ENCODE measurements at regions not wholly inside any gene's neighbourhood (a gene's known extent, or its start where the extent isn't known, plus 50 kb on each side); places are given as distances from the start of the nearest gene placed in this dataset.

DNA sequence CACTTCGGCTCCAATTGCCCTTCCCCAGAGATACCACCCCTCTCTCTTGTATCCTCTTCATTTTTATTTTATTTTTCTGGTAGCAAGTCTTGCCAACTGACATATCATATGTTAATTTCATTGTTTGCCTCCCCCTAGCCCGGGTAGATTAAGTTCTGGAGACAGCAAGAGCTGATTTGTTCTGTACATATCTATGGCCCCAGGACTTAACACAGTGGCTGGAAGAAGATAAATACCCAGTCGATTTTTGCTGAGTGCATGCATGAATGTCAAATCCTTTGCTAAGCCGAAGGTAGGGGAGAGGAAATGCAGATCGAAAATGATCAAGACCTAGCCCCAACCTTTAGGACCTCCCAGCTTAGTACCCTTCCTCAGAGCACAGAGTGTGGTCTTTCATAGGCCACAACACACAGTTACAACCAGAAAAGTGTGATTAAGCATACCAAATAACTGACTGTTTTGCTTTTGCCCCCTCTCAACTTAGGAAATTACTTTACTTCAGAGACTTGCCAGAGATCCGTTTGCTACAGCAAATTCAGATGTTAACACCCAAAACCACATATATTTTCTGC, 58.7 kb upstream of the KLF3 start:
- Histone ChIP-seq H3K4me3 (ENCODE audit: low read depth, low read length) (no peak overlapping the region), H3K27me3 (ENCODE audit: control insufficient read depth, insufficient read depth, low read length) (no peaks in the 10 kb centered on the region), H3K4me1 (peaks cover 17% of the 10 kb centered on the region), H3K36me3 (ENCODE audit: control insufficient read depth, insufficient read depth, low read length) (no peaks in the 10 kb centered on the region), H3K4me2 (ENCODE audit: low read length) (peak overlapping the region; percentile 50), H3K9me3 (ENCODE audit: control insufficient read depth, low read length) (no peaks in the 10 kb centered on the region), H2AFZ (peak overlapping the region; percentile 66), H3K79me2 (no peaks in the 10 kb centered on the region), H3K9ac (no peak overlapping the region), H3K27ac (peak overlapping the region; percentile 83)
- TF ChIP-seq, protein P1, sequence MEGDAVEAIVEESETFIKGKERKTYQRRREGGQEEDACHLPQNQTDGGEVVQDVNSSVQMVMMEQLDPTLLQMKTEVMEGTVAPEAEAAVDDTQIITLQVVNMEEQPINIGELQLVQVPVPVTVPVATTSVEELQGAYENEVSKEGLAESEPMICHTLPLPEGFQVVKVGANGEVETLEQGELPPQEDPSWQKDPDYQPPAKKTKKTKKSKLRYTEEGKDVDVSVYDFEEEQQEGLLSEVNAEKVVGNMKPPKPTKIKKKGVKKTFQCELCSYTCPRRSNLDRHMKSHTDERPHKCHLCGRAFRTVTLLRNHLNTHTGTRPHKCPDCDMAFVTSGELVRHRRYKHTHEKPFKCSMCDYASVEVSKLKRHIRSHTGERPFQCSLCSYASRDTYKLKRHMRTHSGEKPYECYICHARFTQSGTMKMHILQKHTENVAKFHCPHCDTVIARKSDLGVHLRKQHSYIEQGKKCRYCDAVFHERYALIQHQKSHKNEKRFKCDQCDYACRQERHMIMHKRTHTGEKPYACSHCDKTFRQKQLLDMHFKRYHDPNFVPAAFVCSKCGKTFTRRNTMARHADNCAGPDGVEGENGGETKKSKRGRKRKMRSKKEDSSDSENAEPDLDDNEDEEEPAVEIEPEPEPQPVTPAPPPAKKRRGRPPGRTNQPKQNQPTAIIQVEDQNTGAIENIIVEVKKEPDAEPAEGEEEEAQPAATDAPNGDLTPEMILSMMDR (IDR thresholded peaks at IDR 0.05) = no peak

DNA sequence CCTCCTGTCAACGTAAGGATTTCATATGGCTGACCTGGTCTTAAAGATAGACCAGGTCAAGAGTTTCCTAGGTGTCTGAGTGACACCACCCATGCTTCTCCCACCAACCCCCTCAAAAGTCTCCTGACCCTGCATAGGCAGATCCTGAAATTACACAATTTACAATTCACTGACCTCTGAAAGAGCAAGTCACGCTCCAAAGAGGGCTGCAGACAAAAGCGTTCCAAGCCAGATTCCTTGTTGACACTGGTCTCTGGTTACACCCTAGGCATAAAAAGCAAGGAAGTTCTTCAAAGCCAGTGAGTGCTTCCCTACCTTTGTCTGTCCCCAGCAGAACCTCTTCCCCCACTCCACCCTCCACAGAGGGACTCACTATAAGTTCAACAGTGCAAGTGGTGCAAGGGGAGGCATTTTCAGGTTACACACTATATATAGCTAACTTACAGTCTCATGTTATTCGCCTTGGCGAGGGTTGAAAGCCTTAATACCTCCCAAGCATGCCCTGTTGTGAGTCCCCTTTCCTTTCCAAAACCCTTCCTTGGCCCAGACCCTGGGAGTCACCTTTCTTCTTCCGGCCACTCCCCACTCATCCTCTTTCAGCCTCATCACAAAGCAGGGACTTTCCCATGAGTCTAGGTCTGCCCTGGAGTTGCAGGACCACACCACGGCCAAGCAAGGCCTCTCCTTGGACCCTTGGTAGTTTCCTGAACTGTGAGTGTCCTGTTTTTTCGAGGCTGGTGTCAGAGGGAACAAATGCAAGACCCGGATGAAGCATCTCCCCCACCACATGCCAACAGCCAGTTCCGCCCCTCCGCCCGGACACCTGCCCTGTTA, 58.0 kb upstream of the KLF3 start:
- no peaks in the 10 kb centered on the region for H3K9me3 ChIP-seq (ENCODE audit: control insufficient read depth, low read length)
- H3K27me3 ChIP-seq (ENCODE audit: control insufficient read depth, insufficient read depth, low read length) = no peaks in the 10 kb centered on the region
- H3K4me1 ChIP-seq = peaks cover 18% of the 10 kb centered on the region
- no peaks in the 10 kb centered on the region for H3K79me2 ChIP-seq
- H2AFZ ChIP-seq = peak overlapping the region; percentile 66
- H3K36me3 ChIP-seq (ENCODE audit: control insufficient read depth, insufficient read depth, low read length) = no peaks in the 10 kb centered on the region
- peak overlapping the region; percentile 83 for H3K27ac ChIP-seq
- no peak overlapping the region for H3K4me3 ChIP-seq (ENCODE audit: low read depth, low read length)
- H3K4me2 ChIP-seq (ENCODE audit: low read length) = peak overlapping the region; percentile 50
- TF ChIP-seq, protein P1 (IDR thresholded peaks at IDR 0.05) = no peak
- H3K9ac ChIP-seq = no peak overlapping the region

DNA sequence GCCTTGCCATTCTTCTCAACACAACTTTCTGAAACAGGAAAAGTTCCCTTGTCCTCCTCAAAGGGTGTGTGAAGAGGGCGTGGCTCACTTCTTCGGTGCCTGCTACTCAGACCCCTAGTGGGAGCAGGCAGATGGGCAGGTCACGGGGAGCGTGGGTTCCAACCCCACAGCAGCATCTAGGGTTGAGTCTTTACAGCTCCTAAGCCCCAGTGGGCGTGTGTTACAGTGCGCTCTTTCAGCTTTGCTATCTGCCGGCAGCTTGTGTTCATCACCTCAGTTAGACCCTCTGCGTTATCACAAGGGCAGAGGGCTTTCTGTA, 57.5 kb upstream of the KLF3 start:
- no peak overlapping the region for H3K4me2 ChIP-seq (ENCODE audit: low read length)
- H3K79me2 ChIP-seq = no peaks in the 10 kb centered on the region
- peak overlapping the region; percentile 83 for H3K27ac ChIP-seq
- TF ChIP-seq, protein P1 (IDR thresholded peaks at IDR 0.05) = no peak
- H3K4me1 ChIP-seq = peaks cover 18% of the 10 kb centered on the region
- H3K9me3 ChIP-seq (ENCODE audit: control insufficient read depth, low read length) = no peaks in the 10 kb centered on the region
- H2AFZ ChIP-seq = no peak overlapping the region
- H3K9ac ChIP-seq = no peak overlapping the region
- H3K4me3 ChIP-seq (ENCODE audit: low read depth, low read length) = no peak overlapping the region
- no peaks in the 10 kb centered on the region for H3K27me3 ChIP-seq (ENCODE audit: control insufficient read depth, insufficient read depth, low read length)
- no peaks in the 10 kb centered on the region for H3K36me3 ChIP-seq (ENCODE audit: control insufficient read depth, insufficient read depth, low read length)

GRCh38 chr4:38609614-38610013, 54.4 kb upstream of the KLF3 start:
- H3K27ac ChIP-seq = no peak overlapping the region
- no peaks in the 10 kb centered on the region for H3K79me2 ChIP-seq
- no peak overlapping the region for H2AFZ ChIP-seq
- no peaks in the 10 kb centered on the region for H3K9me3 ChIP-seq (ENCODE audit: control insufficient read depth, low read length)
- TF ChIP-seq, protein P1 (IDR thresholded peaks at IDR 0.05) = no peak
- no peak overlapping the region for H3K9ac ChIP-seq
- no peaks in the 10 kb centered on the region for H3K27me3 ChIP-seq (ENCODE audit: control insufficient read depth, insufficient read depth, low read length)
- no peak overlapping the region for H3K4me2 ChIP-seq (ENCODE audit: low read length)
- no peak overlapping the region for H3K4me3 ChIP-seq (ENCODE audit: low read depth, low read length)
- H3K36me3 ChIP-seq (ENCODE audit: control insufficient read depth, insufficient read depth, low read length) = no peaks in the 10 kb centered on the region
- H3K4me1 ChIP-seq = peaks cover 18% of the 10 kb centered on the region

DNA sequence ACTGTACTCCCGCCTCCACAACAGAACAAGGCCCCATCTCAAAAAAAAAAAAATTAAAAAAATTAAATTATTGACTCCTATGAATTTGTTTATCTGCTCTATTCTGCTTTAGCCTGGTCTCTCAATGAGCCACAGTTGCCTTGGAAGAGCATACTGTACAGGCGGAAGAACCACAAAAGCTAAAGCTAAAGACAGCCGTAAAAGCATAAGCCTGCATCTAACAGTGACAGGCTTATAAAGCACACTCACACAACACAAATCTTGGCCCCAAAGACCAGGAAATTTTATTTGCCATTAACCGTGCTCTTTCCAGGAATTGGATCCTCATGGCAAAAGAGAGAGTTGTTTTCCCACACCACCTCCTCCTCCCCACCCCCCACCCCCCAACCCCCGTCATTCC, 53.5 kb upstream of the KLF3 start:
- Histone ChIP-seq H2AFZ (no peak overlapping the region), H3K9ac (no peak overlapping the region), H3K27me3 (ENCODE audit: control insufficient read depth, insufficient read depth, low read length) (no peaks in the 10 kb centered on the region), H3K4me1 (peaks cover 9% of the 10 kb centered on the region), H3K4me2 (ENCODE audit: low read length) (no peak overlapping the region), H3K27ac (no peak overlapping the region), H3K9me3 (ENCODE audit: control insufficient read depth, low read length) (no peaks in the 10 kb centered on the region), H3K4me3 (ENCODE audit: low read depth, low read length) (no peak overlapping the region), H3K36me3 (ENCODE audit: control insufficient read depth, insufficient read depth, low read length) (no peaks in the 10 kb centered on the region), H3K79me2 (no peaks in the 10 kb centered on the region)
- TF ChIP-seq, protein P1 (IDR thresholded peaks at IDR 0.05) = no peak
